GM12878 (cell line): ENCODE measurements at regions not wholly inside any gene's neighbourhood (a gene's known extent, or its start where the extent isn't known, plus 50 kb on each side); places are given as distances from the start of the nearest gene placed in this dataset.
A peak's percentile ranks its signal among the peaks of the same experiment; 100 is the strongest.

Experiments used
- ATAC-seq: fragments of 200-7000 bp; cut with Tn5 transposase; 3 replicates; pipeline ENCODE4 v1.9.1; 2020; ENCODE audit warnings: mild to moderate bottlenecking, moderate library complexity
- BruUV-seq: library from RNA; stranded (reverse); fragments of 400-500 nt; replicated peaks from 2 replicates; lab custom pipeline; 2021; lab: Mats Ljungman, UMichigan
- CTCF ChIA-PET: fragments of 300-600 bp; sonication (Branson Sonifier 250); formaldehyde crosslinking; extraction: SDS; loops from one replicate; lab custom pipeline; 2021; ENCODE audit warnings: inconsistent platforms; lab: Yijun Ruan, JAX
- POLR2A ChIA-PET: fragments of 350-600 bp; formaldehyde crosslinking; extraction: SDS; loops from one replicate; lab custom pipeline; 2021; ENCODE audit warnings: inconsistent platforms; lab: Charles Lee
- RAD21 ChIA-PET: fragments of 300-600 bp; sonication (Branson Sonifier 250); formaldehyde crosslinking; loops from one replicate; lab custom pipeline; 2023; ENCODE audit warnings: antibody characterized with exemption; ENCODE audit not compliant: unreplicated experiment; lab: Charles Lee
- SMC1A ChIA-PET: fragments of 300-600 bp; sonication (Branson Sonifier 250); formaldehyde crosslinking; loops from one replicate; lab custom pipeline; 2023; ENCODE audit not compliant: unreplicated experiment, uncharacterized antibody; lab: Charles Lee
- DNase-seq: peaks from one replicate; pipeline ENCODE4 v3.0.0-alpha.2; 2011; ENCODE audit warnings: low read depth, low spot score
- FAIRE-seq: peaks from 3 replicates; lab custom pipeline; 2011; peaks lifted over from hg19 to GRCh38; lab: Jason Lieb, UNC
- H2AFZ ChIP-seq: 2 replicates; pipeline ENCODE4 v1.6.0; 2011; ENCODE audit warnings: low read depth, low read length, control low read depth; ENCODE audit not compliant: control insufficient read depth
- H3K27ac ChIP-seq: 2 replicates; pipeline ENCODE4 v1.5.1; 2011; ENCODE audit warnings: control low read depth; ENCODE audit not compliant: control insufficient read depth, insufficient read depth
- H3K27me3 ChIP-seq, 2 experiments: replicated peaks in 1 of 2; 2 replicates each; pipeline versions ENCODE4 v1.6.0 to v1.6.1; 2011; ENCODE audit warnings: low read length in 1 of 2; ENCODE audit not compliant: control insufficient read depth in 2 of 2, insufficient read depth in 2 of 2
- H3K36me3 ChIP-seq, 2 experiments: 2 replicates each; pipeline ENCODE4 v1.5.1; 2011; ENCODE audit warnings: low read length in 1 of 2; ENCODE audit not compliant: control insufficient read depth in 2 of 2, insufficient read depth in 2 of 2
- H3K4me1 ChIP-seq: 2 replicates; pipeline ENCODE4 v1.6.1; 2011; ENCODE audit warnings: mild to moderate bottlenecking, low read length, moderate library complexity, mixed read lengths; ENCODE audit not compliant: control insufficient read depth, insufficient read depth
- H3K4me2 ChIP-seq: 2 replicates; pipeline ENCODE4 v1.6.0; 2011; ENCODE audit warnings: control low read depth; ENCODE audit not compliant: control insufficient read depth, insufficient read depth
- H3K4me3 ChIP-seq: fragments of 200-600 bp; sonication (generic); 2 replicates; pipeline ENCODE4 v1.5.1; 2016
- H3K79me2 ChIP-seq: 2 replicates; pipeline ENCODE4 v1.6.0; 2011; ENCODE audit warnings: low read length; ENCODE audit not compliant: control insufficient read depth, insufficient read depth
- H3K9ac ChIP-seq: 2 replicates; pipeline ENCODE4 v1.8.0; 2011; ENCODE audit warnings: low read length, control low read depth, mixed read lengths; ENCODE audit not compliant: control insufficient read depth, insufficient read depth
- H3K9me3 ChIP-seq: replicated peaks from 3 replicates; pipeline ENCODE4 v1.5.1; 2011; ENCODE audit warnings: mild to moderate bottlenecking, low read length; ENCODE audit not compliant: control insufficient read depth, insufficient read depth
- H4K20me1 ChIP-seq: 2 replicates; pipeline ENCODE4 v1.6.0; 2011; ENCODE audit not compliant: control insufficient read depth, insufficient read depth
- ATF2 ChIP-seq: IDR thresholded peaks from 2 replicates; pipeline ENCODE4 v1.6.1; 2012; ENCODE audit warnings: low read length, inconsistent platforms
- CTCF ChIP-seq, 3 experiments: IDR thresholded peaks in 2 of 3; conservative IDR thresholded peaks in 1 of 3; 2 replicates each; pipeline ENCODE4 v1.5.1; 2011; ENCODE audit warnings: low read depth in 3 of 3, low read length in 3 of 3, mild to moderate bottlenecking in 3 of 3, control low read depth in 2 of 3, moderate library complexity in 2 of 3, inconsistent platforms in 1 of 3, mixed read lengths in 1 of 3; ENCODE audit not compliant: control insufficient read depth in 2 of 3, insufficient read depth in 1 of 3; ENCODE audit errors: extremely low read depth in 1 of 3
- FOS ChIP-seq: IDR thresholded peaks from 3 replicates; pipeline ENCODE4 v1.6.1; 2011; ENCODE audit warnings: borderline replicate concordance; ENCODE audit not compliant: insufficient read length; ENCODE audit errors: extremely low read depth
- NBN ChIP-seq: fragments of 450-650 bp; IDR thresholded peaks from 2 replicates; pipeline ENCODE4 v1.6.1; 2016
- POU2F2 ChIP-seq: IDR thresholded peaks from 3 replicates; pipeline ENCODE4 v1.6.1; 2011; ENCODE audit warnings: low read depth, mild to moderate bottlenecking, low read length, borderline replicate concordance
- RAD21 ChIP-seq: IDR thresholded peaks from 2 replicates; pipeline ENCODE4 v1.6.1; 2011; ENCODE audit warnings: mild to moderate bottlenecking, low read depth, low read length, moderate library complexity; ENCODE audit not compliant: insufficient read depth
- SMC3 ChIP-seq: IDR thresholded peaks from 2 replicates; pipeline ENCODE4 v1.6.1; 2011; ENCODE audit warnings: low read length, improper control_type of control experiment, borderline replicate concordance
- SREBF2 ChIP-seq: IDR thresholded peaks from 2 replicates; pipeline ENCODE4 v1.6.1; 2012; ENCODE audit warnings: mild to moderate bottlenecking, low read length
- TBL1XR1 ChIP-seq: IDR thresholded peaks from 2 replicates; pipeline ENCODE4 v1.6.1; 2012; ENCODE audit warnings: low read depth, low read length, improper control_type of control experiment
- WGBS: methylation state at CpG from one replicate; pipeline ENCODE4 v1.1.6; 2016; ENCODE audit warnings: low lambda C conversion rate; ENCODE audit not compliant: insufficient replicate concordance, insufficient coverage; ENCODE audit errors: missing lambda C conversion rate; 5-methylcytosine and 5-hydroxymethylcytosine counted together
- in situ Hi-C: fragments of 300-500 bp; cut with MboI; formaldehyde crosslinking; loops from 9 replicates; pipeline ENCODE4 v1.14.3; 2018; ENCODE audit warnings: mixed read lengths
- intact Hi-C: fragments of 100-400 bp; cut with micrococcal nuclease; formaldehyde crosslinking; loops from one replicate; pipeline ENCODE4 v1.14.2; 2022; ENCODE audit not compliant: unreplicated experiment

DNA sequence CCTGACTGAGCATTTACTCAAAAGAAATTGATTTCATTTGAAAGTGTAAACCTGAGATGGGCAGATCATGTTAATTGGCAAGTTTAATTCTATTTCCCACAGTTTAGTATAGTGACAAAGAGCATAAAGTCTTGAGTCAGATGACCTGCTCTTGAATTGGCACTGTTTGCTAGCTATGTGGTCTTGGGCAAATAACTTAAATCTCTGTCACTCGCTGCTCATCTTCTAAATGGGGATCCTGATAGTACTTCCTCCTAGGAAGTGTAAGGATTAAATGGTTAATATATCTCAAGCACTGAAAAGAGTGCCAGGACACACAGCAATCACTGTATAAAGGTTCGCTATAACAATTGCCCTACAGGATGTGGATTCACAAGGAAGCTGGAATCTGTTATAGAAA lies 242.8 kb upstream of the JADE1 start (continued):
- TF ChIP-seq ATF2 (no peak), FOS (no peak), RAD21 (no peak), SREBF2 (no peak)

GRCh38 chr4:128565565-128566186 lies 243.8 kb upstream of the JADE1 start:
- Histone ChIP-seq H3K4me3 (no peak overlapping the region), H3K4me2 (no peak overlapping the region), H3K27me3 (no peaks in the 10 kb centered on the region; a peak in 1 of 4 replicates), H3K9ac (no peak overlapping the region), H3K9me3 (no peaks in the 10 kb centered on the region), H2AFZ (no peak overlapping the region), H3K4me1 (no peaks in the 10 kb centered on the region), H4K20me1 (no peaks in the 10 kb centered on the region), H3K36me3 (no peaks in the 10 kb centered on the region), H3K79me2 (no peaks in the 10 kb centered on the region), H3K27ac (no peak overlapping the region)
- ChIA-PET CTCF (interaction anchor here (0.8 to 2.0 kb wide), 8 partner anchors 9 to 258 kb away, joined by 3 to 7 read pairs (median 5); no protein-coding TSS in a partner anchor), RAD21 (interaction anchor here (1.5 kb wide), 1 partner anchor 111 kb away, joined by 6 read pairs; no protein-coding TSS in a partner anchor), SMC1A (interaction anchor here (0.5 to 1.7 kb wide), 4 partner anchors 13 to 698 kb away, joined by 3 to 6 read pairs (median 4); no protein-coding TSS in a partner anchor), POLR2A (no interaction called here)
- DNase-seq (no peak), ATAC-seq (peak; percentile 92), FAIRE-seq (no peak)
- TF ChIP-seq POU2F2 (no peak), RAD21 (peak; percentile 69), SMC3 (peak; percentile 53; the same call in 1 of the 2 replicates), CTCF (IDR thresholded peaks at IDR 0.05 in 2 of 3, conservative IDR thresholded peaks at IDR 0.05 in 1 of 3; ENCODE audit: control insufficient read depth in 2 of 3, extremely low read depth in 1 of 3, insufficient read depth in 1 of 3, low read depth in 3 of 3, low read length in 3 of 3) (peak; percentile 49 to 71 (median 55)), NBN (no peak), TBL1XR1 (no peak)
- no TSS peak for BruUV-seq
- in situ Hi-C loops, result loop anchor here (5.0 kb wide), 1 partner anchor 297 kb away; no protein-coding TSS in a partner anchor
- 32% methylated on average over 4 of the region's 4 CpGs for WGBS
- intact Hi-C loops, result loop anchor here (2.0 to 5.0 kb wide), 2 partner anchors 227 to 243 kb away; partner anchors contain the start of gene JADE1
